Endometrium (tissue), 2 donors: ENCODE measurements at regions not wholly inside any gene's neighbourhood (a gene's known extent, or its start where the extent isn't known, plus 50 kb on each side); places are given as distances from the start of the nearest gene placed in this dataset.
"Not testable (repeated sequence)": the region's sequence is repeated elsewhere in the genome, so short reads cannot be mapped to it uniquely, and the experiment has no call there.

Source experiments
- FAIRE-seq: peaks from 2 replicates; lab custom pipeline; 2012; peaks lifted over from hg19 to GRCh38; lab: Jason Lieb, UNC
- donor health status: control.
- donor health status: control.

DNA sequence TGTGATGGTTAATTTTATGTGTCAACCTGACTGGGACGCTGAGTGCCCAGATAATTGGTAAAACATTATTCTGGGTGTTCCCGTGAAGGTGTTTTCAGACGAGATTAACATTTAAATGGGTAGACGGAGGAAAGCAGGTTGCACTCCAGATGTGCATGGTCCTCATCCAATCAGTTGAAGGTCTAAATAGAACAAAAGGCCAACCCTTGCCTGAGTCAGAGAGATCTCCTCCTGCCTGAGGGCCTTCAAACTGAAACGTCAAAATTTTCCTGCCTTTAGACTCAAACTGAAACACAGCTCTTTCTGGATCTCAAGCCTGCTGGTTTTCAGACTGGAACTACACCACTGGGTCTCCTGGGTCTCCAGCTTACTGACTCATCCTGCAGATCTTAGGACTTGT, 73.5 kb downstream of the NPIPA8 start:
- not testable (repeated sequence) for FAIRE-seq

DNA sequence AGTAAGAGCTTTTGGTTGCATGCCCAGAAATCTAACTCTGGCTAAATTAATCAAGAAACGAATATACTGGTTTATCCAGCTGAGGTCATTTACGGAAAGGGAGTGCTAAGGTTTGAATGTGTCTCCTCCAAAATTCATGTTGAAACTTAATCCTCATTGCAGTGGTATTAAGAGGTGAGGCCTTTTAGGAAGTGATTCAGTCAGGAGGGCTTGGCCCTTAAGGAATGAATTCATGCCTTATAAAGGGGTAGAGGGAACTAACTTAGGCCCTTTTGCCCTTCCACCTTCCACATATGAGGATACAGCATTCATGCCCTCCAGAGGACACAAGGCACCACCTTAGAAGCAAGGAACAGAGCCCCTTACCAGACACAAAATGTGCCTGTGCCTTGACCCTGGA, 74.7 kb downstream of the NPIPA8 start:
- FAIRE-seq: not testable (repeated sequence)

DNA sequence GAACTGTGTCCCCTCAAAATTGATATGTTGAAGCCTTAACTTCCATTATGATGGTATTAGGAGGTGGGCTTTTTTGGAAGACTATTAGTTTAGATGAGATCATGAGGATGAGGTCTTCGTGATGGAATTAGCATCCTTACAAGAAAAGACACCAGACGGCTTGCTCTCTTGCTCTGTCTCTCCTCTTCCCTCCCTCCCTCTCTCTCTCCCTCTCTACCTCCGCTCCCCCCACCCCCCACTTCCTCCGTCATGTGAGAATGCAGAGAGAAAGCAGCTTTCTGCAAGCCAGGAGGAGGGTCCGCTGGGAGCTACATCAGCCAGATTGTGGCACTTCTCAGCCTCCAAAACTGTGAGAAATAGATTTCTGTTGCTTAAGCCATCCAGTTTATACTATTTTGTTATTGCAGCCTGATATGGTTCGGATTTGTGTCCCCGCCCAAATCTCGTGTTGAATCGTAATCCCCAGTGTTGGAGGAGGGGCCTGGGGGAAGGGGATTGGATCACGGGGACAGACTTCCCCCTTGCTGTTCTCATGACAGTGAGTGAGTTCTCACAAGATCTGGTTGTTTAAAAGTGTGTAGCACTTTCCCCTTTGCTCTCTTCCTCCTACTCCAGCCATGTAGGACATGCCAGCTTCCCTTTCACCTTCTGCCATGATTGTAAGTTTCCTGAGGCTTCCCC, 76.9 kb downstream of the NPIPA8 start:
- not testable (repeated sequence) for FAIRE-seq

DNA sequence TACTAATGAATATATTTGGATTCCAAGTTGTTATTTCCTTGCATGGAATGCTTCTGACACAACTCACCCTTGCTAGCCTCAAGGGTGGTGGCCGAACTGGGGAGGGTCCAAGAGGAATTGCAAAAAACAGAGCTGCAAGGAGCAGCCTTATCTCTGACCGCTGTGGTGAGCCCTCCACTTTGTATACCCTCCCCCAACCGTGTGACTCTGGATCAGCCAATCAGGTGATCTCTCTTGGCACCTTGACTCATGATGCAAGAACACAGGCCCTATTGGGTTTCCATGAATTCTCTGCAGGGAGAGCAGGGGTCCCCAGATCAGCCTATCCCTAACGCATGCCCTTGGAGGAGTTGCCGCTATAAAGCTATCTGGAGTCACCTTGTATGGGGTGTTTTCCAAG, 83.6 kb downstream of the NPIPA8 start:
- FAIRE-seq: not testable (repeated sequence)

DNA sequence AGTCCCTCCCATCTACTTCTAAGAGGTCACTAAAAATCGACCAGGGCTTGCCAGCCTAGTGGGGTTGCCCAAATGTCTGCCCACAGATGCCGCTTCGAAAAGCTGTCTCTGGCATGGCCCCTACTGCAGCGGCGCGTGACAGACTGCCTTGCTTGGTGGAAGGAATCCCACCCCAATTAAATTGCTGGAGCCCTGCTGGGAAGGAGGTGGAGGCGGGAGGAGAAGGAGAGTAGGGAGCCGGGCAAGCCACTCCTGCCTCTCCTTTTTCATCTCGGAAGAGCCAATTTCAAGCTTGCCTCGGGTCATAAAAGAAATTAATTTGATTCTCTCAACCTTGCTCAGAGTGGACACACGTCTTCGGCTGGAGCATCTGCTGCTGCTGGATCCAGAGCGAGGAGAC, 106.0 kb downstream of the NPIPA8 start:
- FAIRE-seq: not testable (repeated sequence)

DNA sequence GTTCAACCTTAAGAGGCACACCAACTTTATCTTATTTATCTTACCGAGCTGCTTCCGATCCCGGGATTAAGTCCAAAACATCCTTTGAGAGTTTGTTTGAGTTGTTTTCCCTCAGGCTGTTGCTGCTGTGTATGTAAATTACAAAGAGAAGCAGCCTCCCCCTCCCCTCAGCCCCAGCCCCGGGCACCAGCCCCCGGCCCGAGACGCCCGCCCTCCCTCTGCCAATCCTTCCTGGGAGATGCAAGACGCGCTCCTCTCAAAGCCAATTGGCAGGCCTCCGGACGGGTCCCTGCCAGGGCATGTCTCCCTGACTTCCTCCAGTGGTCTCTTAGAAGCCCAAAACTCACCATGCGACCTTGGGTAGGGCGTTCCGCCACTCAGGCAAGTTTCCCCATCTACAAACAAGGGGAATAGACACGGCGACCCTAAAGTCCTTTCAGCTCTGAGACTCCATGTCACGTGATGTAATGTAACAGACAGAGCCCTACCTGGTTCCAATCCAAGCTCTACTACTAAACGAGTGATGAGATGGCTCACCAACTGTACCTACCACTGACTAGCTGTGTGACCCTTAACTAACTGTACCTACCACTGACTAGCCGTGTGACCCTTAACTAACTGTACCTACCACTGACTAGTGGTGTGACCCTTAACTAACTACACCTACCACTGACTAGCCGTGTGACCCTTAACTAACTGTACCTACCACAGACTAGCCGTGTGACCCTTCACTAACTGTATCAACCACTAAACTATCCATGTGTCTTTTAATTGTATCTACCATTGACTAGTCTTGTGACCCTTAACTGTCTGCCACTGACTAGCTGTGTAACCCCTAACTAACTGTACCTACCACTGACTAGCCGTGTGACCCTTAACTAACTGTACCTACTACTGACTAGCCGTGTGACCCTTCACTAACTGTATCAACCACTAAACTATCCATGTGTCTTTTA, 114.2 kb downstream of the NPIPA8 start:
- not testable (repeated sequence) for FAIRE-seq

DNA sequence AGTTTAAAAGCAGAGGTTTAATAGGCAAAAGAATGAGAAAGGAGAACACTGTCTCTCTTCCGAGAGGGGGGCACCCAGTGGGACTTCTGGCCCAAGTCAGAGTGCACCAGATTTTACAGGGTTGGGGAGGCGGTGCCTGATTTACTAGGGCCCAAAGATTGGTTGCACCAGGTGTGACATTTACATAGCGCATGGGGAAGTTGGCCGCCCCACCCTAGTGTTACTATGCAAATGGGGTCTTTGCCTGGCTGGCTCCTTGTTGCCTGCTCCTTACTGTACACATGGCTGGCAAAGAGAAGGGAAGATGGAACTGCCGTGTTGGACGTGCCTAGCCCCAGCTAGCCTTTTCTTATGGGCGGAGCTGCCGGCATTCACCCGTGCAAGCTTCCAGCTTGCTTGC, 118.8 kb downstream of the NPIPA8 start:
- FAIRE-seq: not testable (repeated sequence)

DNA sequence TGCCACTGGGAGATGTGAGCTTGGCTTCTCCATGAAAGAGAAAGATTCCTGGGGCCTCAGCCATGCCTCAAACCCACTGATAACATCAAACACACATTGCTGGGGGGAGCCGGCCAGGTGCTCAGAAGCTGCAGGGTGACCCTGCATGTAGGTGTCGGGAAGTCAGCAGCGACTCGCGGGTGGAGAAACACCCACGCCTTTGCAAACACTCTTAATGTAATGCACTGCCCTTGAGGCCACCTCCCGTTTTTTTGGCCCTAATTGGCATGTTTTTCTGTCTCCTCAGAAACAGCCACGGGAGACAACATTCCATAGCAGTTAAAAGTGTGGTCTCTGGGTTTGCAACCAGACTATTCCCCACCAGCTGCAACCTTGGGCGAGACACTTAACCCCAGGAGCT, 119.7 kb downstream of the NPIPA8 start:
- FAIRE-seq: not testable (repeated sequence)

DNA sequence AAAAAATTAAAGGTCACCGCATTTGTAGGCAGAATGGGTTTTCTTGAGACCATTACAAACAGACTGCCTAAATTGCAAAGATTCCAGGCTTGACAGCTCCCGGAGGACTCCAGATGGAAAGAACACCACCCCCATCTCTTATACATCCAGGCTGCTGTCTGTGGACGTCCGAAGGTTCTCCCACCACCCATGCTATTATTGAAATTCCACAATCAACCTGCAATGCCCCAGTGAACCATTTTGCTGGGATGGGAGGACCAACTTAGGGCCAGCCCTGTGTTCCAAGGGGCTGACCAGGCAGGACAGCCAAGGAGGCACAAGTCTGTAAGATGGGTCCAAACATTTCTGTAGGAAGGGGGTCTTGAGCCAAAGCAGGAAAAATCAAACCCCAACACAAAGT, 122.7 kb downstream of the NPIPA8 start:
- FAIRE-seq: not testable (repeated sequence)

DNA sequence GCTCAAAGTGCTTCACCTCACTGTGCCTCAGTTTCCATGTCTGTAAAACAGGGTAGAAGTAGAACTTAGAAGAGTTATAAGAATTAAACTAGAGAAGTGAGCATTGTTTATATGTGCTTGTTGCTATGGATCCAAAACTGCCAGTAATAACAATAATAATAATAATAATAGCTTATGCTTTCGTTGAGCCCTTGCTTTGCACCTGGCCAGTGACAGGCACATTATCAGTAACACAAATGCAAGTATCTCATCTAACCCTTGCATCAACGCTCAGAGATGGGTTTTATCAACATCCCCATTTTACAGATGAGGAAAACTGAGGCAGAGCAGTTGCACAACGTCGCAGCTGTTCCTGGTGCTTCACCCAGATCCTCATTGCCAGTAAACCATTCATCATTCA, 125.0 kb downstream of the NPIPA8 start:
- FAIRE-seq: not testable (repeated sequence)

DNA sequence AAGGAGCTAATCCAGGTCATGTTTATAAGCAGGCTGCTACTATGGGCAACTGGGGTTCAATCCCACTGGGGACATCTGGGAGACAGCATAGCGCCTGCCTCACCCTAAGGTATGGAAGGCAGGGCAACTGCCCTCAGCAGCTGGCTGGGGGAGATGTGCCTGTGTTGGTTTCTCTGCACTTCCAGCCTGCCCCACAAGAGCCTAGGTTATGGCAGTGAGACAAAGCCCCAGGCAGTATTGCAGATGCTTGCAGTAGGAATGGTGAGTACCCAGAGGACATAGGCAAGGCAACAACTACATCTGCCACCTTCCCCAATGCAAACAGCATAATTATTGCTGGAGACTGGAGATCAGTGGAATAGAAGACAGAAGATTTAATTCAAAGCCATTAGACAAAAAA, 131.8 kb downstream of the NPIPA8 start:
- not testable (repeated sequence) for FAIRE-seq

DNA sequence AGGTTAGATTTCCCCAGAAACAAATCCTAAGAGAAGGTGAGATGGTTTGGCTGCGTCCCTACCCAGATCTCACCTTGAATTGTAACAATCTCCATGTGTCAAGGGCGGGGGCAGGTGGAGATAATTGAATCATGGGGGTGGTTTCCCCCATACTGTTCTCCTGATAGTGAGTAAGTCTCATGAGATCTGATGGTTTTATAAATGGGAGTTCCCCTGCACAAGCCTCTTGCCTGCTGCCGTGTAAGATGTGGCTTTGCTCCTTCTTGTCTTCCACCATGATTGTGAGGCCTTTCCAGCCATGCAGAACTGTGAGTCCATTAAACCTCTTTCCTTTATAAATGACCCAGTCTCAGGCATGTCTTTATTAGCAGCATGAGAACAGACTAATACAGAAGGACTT, 132.2 kb downstream of the NPIPA8 start:
- not testable (repeated sequence) for FAIRE-seq

DNA sequence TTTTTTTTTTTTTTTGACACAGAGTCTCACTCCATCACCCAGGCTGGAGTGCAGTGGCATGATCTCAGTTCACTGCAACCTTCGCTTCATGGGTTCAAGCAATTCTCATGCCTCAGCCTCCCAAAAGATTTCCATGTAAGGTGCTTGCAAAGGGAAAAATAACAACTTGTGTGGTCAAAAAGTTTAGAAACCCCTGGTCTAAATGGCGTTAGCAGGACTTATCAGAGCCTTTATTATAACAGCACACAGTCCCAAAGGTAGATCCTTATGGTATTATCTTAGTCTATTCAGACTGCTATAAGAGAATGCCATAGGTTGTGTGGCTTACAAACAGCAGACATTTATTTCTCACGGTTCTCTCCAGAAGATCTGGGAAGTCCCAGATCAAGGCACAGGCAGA, 135.0 kb downstream of the NPIPA8 start:
- FAIRE-seq: not testable (repeated sequence)

DNA sequence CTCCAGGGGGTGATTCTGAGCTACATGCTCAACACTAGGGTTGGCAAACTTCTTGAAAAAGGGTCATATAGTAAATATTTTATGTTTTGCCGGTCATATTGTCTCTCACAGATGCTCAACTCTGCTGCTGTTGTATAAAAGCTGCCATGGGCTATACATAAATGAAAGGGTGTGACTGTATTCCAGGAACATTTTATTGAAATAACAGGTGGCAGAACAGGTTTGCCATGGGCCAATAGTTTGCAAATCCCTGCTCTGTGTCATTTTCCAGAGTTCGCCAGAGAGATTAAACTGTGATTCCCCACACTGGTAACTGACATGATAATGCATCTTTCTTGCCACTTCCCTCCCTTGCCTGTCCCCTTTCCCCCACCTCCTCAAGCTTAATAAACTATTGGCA, 144.1 kb downstream of the NPIPA8 start:
- FAIRE-seq: not testable (repeated sequence)

DNA sequence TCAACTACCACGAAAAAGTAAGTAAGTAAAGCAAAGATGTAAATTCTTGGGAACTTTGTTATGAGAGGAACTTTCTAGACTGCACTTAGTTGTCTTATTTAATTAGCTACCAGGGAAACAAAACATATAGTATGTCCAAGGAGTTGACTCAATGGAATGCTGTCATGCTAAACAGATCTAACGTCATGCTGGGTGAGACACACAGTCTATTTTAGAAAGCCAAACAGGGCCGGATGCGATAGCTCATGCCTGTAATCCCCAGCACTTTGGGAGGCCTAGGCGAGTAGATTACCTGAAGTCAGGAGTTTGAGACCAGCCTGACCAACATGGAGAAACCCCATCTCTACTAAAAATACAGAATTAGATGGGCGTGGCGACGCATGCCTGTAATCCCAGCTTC, 146.4 kb downstream of the NPIPA8 start:
- FAIRE-seq: not testable (repeated sequence)

DNA sequence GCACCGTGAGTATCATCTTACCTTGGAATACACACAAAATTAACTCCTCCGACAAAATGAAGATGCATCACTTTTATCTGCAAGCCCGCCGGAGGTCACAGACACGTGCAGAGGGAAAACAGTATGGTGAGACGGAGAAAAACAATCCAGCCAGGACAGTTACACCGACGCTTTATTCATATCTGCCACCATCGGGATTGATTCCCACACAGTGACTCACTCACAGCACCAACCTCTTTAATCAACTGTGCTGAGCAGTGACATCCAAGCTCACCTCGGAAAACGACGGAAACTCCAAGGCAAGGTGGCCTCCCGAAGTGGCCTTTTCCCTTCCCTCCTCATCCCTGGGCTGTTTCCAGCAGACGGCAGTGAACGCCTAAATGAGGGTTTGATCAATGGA, 151.8 kb downstream of the NPIPA8 start:
- not testable (repeated sequence) for FAIRE-seq

DNA sequence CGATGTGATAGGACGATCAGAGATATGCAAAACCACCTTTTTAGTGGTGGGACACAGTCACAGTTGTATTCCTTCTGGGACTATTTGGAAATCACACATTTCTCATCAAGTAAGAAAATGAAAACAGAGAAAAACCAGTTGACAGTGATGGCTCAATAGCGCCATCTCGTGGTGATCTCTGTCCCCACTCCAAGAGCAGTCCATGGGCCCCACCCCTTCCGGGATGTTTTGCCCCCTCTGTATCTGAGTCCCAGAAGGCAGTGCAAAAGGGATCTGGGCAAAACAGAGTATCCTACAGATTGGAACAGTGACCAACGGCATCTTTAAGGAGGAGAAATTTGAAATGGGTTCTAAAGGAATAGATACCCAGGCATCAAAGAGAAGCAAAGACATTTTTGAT, 155.5 kb downstream of the NPIPA8 start:
- not testable (repeated sequence) for FAIRE-seq

DNA sequence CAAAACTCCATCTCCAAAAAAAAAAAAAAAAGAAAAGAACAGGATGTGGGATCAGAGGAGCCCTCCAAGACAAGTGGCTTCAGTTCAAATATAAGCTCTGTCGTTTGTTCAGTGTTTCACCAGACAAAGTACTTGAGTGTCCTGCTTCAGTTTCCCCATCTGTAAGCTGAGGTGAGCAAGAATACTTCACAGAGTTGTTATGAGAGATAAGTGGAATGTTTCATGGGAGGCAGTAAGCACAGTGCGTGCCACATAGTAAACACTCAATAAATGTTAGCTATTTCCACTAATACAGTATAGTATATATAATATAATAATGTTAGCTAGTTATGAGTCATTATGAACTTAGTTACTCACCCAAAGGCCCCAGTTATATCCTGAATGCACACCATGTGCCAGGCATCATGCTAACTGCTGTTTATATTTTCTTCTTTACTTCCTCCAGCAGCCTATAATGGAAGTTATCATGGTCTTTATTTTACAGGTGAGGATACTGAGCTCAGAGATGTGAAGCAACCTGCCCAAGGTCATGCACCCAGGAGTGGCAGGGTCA, 162.5 kb downstream of the NPIPA8 start:
- FAIRE-seq: not testable (repeated sequence)

DNA sequence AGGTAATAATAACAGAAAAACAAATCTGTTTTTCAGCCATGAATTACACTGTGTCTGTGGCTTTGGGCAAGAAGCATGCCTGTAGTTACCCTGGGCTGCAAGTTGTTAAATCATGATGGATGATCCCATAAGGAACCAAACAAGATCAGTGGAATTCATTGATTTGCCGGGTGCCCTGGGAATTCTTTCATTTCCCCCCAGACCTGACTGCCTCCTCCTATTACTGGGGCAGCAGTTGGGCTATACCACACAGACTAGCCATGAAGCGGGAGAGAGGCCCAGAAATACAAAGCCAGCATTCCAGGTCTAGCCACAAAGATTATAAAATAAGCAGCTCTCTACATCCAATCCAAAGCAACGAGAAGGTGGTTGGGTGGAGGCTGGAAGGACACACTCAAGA, 174.2 kb downstream of the NPIPA8 start:
- not testable (repeated sequence) for FAIRE-seq

DNA sequence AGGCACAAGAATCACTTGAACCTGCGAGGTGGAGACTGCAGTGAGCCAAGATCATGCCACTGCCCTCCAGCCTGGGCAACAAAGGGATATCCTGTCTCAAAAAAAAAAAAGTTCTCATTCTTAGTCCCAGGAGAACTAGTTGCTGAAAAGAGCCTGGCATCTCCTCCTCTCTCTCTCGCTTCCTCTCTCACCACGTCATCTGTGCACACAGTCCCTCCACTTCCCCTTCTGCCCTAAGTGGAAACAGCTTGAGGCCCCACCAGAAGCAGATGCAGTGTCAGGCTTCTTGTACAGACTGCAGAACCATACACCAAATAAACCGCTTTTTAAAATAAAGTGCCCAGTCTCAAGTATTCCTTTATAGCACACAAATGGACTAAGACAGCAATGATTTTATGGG, 175.3 kb downstream of the NPIPA8 start:
- not testable (repeated sequence) for FAIRE-seq

DNA sequence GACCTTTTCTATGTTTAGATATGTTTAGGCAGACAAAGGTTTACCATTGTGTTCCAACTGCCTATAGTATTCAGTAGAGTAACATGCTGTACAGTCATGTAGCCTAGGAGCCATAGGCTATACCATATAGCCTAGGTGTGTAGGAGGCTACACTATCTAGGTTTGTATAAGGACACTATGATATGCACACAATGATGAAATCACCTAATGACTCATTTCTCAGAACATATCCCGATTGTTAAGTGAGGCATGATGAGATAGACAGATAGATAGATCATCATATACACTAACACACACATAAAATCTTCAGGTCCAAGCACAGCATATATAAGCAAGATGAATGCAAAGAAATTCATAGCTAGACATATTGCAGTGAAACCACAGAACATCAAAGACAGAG, 177.4 kb downstream of the NPIPA8 start:
- FAIRE-seq: not testable (repeated sequence)

DNA sequence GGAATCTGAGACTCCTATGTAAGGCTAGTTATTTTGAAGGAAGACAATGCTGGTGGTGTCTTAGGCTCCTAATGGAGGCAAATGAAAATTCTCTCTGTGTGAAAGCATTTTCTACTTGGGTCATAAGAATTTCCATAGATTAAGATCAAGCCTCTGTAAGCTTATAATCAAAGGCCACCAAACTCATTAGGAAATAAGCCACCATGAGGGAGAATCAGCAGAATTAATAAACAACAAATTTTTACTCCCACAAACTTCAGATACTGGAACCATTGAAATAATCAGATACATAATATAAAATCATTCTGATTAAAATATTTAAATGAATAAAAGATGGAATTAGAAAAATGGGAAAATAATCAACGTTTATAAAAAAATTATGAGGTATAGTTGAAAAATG, 178.7 kb downstream of the NPIPA8 start:
- FAIRE-seq: not testable (repeated sequence)

DNA sequence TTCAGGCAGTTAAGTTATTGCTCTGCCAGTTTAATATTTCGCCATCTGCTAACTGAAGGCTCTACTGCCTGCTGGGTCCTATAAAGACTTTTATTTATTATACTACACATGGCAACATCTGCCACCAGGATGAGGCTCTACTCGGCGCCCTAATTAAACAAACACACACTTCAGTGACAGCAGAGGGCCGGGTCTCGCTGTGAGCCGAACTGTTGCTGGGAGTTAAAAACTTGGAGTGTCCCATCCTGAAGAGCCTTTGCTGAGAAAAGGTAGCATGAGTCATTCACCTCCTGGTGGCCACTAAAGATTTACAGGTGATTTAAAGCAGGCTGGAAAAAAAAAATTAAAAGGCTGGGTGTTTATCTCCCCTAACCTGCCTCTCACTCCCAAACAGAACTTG, 183.7 kb downstream of the NPIPA8 start:
- FAIRE-seq: not testable (repeated sequence)
